GM18502 (cell line): ENCODE measurements at regions not wholly inside any gene's neighbourhood (a gene's known extent, or its start where the extent isn't known, plus 50 kb on each side); places are given as distances from the start of the nearest gene placed in this dataset.

Experiments
- ATAC-seq: cut with Tn5 transposase; IDR thresholded peaks from one replicate; pipeline ENCODE4 v1.9.1; 2021; ENCODE audit warnings: mild to moderate bottlenecking; ENCODE audit not compliant: unreplicated experiment, poor library complexity

DNA sequence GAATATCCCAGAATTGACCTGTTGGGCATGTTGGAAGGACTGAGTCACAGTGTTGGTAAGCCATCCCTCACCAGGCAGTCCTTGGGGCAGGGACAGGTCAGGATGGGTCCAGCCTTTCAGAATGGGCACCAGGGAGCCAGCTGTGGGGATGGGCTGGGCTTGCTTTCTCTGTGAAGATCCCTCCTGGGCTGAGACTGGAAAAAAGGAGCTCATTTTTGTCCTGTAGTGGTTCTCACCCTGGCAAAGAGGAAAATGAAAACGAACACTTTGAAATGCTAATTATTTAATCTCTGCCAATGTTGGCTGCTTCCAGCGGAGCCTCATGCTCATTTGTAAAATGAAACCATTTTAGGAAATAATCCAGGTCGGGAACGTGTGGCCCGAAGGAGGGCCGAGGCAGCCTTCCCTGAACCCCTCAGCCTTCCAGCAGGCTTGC, 237.5 kb upstream of the SALL1 start:
- no peak for ATAC-seq

- no peak for ATAC-seq
Measured at GRCh38 chr16:51383909-51384308, 232.8 kb upstream of the SALL1 start.

DNA sequence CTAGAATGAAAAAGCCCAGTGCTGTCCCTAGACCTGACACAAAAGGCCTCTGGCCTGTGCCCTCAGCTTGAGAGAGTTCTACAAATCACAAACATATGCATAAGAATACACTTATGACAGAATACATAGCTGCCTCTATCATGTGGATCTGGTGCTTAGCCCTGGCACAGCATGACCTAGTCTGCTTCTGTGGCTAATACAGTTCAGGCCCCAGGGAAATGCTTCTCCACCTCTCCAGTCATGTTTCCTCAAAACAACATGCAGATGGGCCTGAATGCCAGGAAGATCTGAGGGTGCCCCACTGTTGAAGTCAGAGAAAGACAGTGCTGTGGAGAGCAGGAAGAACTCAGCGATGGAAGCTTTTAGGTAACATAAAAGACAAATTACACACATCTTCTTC, 231.9 kb upstream of the SALL1 start:
- no peak for ATAC-seq

DNA sequence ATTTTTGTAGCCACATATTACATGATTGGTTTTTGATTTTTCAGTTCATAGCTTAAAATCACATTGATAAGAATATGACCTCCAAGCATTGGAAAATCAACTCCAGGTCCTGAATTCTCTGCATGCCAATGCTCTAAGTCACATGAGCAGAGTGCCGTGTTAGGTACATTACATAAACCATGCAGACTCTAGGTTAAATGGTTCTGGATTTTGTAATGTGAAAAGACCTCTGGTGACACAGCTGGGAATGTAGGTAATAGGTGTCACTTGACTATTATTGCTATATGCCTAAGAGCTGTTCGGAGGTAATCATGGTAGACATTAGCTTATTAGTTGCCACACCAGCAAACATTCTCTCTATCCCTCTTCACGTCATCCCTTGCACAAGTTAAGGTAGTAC, 231.1 kb upstream of the SALL1 start:
- ATAC-seq = no peak

- no peak for ATAC-seq
Measured at GRCh38 chr16:51376080-51376479, 225.0 kb upstream of the SALL1 start.

DNA sequence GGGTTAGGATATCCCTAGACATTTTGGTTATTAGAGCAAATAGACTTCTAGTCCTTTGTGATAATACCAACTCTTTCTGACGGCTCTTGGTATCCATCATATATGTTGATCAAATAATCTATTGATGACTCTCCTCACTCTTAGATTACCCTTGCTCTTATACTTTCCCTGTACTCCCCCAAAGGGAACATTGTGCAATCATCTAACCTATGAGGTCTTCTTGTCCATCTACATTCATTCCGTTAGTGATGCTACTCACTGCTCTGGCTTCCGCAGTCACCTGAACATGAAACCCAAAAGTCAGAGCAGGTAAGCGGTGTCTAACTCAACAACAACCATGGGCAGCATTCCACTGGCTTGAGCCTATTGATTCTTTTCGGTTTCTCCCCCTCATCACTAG, 223.7 kb upstream of the SALL1 start:
- ATAC-seq = no peak

DNA sequence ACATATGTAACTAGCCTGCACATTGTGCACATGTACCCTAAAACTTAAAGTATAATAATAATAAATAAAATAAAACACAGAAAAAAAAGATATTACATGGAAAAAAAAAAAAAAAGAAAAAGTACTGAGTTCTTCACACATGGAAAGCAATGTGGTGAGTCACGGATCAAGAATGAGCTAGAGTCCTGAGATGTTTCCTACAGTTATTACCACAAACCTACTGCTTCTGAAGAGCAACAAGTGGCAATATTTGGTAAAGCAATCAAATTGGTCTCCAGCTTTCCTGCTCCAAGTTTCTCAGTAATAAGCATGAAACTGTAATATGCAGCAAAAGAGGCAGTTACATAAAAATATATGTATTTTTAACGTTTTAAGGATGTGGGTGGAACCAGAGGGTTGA, 223.3 kb upstream of the SALL1 start:
- ATAC-seq = no peak

- no peak for ATAC-seq
Measured at GRCh38 chr16:51365715-51366114, 214.6 kb upstream of the SALL1 start.

DNA sequence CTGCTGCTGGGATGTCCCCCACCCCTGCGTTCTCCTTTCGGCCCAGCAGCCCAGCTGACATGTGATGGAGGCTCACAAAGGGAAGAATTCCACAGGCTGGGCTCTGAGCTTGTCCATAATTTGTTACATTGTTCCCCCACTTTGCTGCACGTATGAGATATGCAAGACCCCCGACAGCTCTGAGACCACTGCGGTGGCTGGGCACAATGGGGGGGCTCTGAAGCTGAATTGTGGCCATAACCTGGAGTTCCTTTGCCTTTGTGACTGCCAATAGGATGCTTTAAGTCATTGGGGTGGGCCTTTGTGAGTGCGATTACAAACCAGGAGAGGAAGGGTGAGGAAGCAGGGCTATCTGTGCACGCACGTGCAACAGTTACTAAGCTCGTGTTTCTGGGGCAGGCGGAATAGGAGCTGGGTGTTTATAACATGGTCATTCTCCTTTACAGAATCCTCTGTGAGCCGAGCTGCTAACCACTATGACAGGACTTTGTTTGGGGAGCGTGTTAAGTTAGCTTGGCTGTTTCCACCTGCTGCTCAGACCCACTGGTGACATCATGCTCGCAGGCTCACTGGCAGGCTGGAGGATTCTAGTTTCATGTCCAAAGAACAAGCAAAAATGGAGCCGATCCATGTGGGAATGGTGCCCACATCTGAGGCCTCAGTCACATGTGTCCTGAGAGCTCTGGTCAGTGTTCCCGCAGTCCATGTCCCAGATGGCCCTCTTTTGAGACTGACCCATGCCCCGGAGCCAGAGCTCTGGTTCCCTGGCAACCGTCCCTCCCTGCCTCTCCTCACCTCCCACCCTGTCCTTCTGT, 208.3 kb upstream of the SALL1 start:
- ATAC-seq = no peak

GRCh38 chr16:51357839-51358238, 206.8 kb upstream of the SALL1 start:
- no peak for ATAC-seq

- no peak for ATAC-seq
Measured at GRCh38 chr16:51355875-51356274, 204.8 kb upstream of the SALL1 start.

- ATAC-seq = no peak
Measured at GRCh38 chr16:51355195-51355594, 204.1 kb upstream of the SALL1 start.

DNA sequence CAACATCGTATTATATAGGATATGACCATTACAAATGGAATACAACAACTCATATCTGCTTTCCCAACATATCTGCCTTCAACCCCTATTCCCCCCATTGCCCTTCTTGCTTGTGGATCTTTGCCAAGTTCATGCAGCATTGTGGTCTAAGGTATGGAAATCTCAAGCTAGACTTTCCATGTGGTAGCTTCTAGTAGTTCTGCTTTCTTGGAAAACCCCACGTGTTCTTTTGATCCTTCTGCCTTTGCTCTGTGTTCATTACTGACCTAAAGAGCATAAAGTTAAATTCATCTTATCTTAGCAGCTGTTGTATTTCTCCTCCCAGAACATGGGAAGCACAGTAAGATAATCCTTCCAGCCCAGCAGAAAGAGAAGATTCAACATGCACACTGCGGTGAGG, 202.0 kb upstream of the SALL1 start:
- ATAC-seq = no peak

GRCh38 chr16:51349626-51350025, 198.6 kb upstream of the SALL1 start:
- ATAC-seq = no peak

DNA sequence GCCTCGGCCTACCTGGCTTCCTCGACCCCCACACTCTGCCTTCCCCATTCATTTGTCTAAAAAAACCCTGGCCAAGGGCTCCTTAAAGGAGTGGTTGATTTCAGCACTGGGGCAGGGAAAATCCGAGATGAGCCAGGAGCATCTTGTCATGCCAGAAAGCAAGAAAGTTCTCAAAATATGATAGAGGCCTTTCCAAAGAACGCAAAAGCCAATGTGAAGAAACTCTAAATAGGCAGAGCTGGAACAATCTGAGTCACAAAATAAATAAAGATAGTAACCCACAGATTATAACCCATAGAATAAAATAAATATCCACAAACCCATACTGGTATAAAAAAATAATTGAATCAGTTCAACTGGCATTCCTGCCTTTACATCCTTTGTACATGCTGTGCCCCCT, 192.3 kb upstream of the SALL1 start:
- no peak for ATAC-seq

DNA sequence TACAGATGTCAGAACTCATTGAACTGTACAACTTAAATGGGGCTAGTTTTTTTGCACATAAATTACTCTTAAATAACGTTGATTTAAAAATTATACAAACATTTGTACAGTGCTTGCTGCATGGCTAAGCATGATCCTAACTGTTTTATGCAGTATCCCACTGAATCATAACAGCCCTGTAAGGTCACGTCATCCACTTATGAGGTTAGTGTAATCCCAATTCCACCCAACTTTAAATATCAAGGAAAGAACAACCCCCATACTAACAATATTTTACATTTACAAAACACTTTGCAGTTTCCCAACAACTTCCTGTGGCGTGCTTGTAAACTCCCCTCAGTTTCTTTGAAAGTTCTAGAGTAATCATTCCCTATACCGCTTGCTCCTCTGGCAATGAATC, 190.1 kb upstream of the SALL1 start:
- no peak for ATAC-seq

GRCh38 chr16:51337662-51338061, 186.6 kb upstream of the SALL1 start:
- no peak for ATAC-seq

DNA sequence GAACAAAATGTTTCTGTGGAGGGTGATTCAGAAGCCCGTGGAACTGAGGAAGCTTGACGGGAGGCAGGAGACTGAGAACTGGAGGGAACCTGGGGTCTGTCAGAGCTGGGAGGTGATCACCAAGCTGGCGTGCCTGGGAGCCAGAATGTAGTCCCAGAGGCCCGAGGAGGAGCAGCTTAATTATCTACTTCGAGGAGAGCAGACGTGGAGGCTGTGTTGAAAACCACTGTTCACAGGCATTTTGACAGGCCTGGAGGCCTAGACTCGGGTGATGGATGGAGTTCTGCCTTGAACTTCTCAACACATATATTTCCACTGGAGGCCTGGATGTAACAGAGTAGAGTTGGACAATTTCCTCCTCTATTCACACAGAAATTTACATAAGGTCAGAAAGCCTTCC, 177.7 kb upstream of the SALL1 start:
- ATAC-seq = no peak

- ATAC-seq = no peak
Measured at GRCh38 chr16:51327001-51327400, 175.9 kb upstream of the SALL1 start.

DNA sequence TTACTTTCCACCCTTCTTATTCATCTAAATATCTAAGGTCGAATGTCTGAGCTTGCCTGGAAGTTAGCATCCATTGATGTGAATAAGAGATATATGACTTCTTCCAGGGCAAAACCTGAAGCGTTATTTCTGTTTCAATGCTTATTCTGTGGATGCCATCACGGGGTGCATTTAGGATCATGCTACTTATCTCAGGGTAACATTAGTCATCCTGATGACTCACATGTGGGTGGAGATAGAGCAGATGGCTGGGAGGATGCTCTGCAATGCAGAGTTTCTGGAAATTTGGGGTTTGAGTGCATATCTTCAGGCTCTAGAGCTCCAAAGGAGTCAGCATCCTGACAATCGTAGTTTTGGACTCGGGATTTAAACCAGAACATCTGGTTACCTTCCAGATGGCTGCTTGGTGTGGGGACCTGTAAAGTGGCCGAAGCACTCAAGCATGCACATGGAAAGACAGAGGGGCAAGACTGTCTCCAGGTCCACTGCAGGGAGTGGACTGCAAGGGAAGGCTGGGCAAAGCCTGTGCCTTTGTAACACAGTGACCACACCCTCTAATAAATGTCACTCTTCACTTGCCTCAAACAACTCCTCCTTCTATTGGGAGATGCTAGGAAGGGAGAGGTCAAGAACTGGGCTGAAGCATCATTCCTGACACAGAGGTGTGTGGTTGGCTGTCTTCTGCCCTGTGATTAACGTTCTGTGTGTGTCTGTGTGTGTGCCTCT, 175.2 kb upstream of the SALL1 start:
- no peak for ATAC-seq

GRCh38 chr16:51321251-51321650, 170.2 kb upstream of the SALL1 start:
- no peak for ATAC-seq

DNA sequence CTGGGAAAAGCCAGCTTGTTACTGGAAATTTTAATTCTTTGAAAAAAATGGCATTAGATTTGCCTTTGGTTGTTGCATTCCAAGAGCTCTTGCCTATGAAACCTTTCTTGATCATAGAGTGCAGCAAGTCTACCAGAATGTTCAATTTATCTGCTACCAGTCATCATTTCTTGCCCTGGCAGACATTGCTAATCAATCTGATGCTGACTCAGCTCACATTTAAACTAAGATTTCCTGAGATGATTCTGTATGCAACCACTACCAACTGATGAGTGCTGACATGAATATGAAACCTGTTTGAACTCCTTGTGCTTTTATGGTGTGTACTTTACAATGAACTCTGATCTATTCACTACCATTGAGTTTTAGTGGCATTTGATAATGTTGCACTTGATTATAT, 166.5 kb upstream of the SALL1 start:
- ATAC-seq = no peak
